ENCODE measurements at regions not wholly inside any gene's neighbourhood (a gene's known extent, or its start where the extent isn't known, plus 50 kb on each side); places are given as distances from the start of the nearest gene placed in this dataset.

DNA sequence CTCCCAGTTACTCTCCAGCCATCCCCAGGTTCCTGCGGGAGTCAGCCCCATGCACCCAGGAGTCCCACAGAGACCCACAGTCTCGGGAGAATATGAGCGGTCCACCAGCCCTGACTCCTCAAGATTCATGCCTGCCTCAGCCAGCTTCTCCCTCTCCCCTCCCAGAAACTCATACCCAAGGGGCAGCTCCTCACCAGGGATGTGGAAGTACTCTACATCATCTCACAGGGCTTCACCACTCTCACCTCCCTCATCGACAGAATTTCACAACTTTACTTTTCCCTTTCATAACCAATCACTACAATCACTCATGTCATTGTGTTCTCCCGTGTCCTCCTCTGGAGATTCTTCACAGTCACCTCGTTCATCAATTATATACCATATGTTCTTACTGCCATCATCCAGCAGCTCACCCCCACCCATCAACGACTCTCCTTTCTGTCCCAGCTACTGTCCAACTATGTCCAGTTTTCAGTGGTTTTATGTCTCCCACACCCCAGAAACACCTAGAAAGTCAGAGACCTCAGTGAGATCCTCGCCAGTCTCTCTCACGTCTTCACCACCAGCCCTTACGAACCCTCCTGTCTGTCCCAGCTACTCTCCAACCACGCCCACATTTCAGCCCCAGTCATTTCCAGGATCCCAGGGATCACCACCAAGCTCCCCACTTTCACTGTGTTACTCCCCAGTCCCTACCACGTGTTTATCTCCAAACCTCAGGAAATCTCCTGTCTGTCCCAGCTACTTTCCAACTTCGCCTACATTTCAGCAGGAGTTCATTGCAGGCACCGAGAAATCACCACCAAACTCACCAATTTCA is 1530.1 kb upstream of the TPTE start:
- Histone ChIP-seq H3K4me3 (replicated peaks; ENCODE audit: insufficient read depth, low read length) (no peak overlapping the region), H3K27ac (replicated peaks) (no peak overlapping the region), H3K27me3 (ENCODE audit: insufficient read depth, poor library complexity, severe bottlenecking) (no peaks in the 10 kb centered on the region)
- DNase-seq (ENCODE audit: low read depth in 1 of 2, low spot score in 1 of 2), result no peak
- TF ChIP-seq, protein P1, sequence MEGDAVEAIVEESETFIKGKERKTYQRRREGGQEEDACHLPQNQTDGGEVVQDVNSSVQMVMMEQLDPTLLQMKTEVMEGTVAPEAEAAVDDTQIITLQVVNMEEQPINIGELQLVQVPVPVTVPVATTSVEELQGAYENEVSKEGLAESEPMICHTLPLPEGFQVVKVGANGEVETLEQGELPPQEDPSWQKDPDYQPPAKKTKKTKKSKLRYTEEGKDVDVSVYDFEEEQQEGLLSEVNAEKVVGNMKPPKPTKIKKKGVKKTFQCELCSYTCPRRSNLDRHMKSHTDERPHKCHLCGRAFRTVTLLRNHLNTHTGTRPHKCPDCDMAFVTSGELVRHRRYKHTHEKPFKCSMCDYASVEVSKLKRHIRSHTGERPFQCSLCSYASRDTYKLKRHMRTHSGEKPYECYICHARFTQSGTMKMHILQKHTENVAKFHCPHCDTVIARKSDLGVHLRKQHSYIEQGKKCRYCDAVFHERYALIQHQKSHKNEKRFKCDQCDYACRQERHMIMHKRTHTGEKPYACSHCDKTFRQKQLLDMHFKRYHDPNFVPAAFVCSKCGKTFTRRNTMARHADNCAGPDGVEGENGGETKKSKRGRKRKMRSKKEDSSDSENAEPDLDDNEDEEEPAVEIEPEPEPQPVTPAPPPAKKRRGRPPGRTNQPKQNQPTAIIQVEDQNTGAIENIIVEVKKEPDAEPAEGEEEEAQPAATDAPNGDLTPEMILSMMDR (IDR thresholded peaks at IDR 0.05; ENCODE audit: insufficient read depth, low read length), result no peak
- TF ChIP-seq POLR2AphosphoS5 (IDR thresholded peaks at IDR 0.05; ENCODE audit: low read depth), result no peak
- TF ChIP-seq, protein P2, sequence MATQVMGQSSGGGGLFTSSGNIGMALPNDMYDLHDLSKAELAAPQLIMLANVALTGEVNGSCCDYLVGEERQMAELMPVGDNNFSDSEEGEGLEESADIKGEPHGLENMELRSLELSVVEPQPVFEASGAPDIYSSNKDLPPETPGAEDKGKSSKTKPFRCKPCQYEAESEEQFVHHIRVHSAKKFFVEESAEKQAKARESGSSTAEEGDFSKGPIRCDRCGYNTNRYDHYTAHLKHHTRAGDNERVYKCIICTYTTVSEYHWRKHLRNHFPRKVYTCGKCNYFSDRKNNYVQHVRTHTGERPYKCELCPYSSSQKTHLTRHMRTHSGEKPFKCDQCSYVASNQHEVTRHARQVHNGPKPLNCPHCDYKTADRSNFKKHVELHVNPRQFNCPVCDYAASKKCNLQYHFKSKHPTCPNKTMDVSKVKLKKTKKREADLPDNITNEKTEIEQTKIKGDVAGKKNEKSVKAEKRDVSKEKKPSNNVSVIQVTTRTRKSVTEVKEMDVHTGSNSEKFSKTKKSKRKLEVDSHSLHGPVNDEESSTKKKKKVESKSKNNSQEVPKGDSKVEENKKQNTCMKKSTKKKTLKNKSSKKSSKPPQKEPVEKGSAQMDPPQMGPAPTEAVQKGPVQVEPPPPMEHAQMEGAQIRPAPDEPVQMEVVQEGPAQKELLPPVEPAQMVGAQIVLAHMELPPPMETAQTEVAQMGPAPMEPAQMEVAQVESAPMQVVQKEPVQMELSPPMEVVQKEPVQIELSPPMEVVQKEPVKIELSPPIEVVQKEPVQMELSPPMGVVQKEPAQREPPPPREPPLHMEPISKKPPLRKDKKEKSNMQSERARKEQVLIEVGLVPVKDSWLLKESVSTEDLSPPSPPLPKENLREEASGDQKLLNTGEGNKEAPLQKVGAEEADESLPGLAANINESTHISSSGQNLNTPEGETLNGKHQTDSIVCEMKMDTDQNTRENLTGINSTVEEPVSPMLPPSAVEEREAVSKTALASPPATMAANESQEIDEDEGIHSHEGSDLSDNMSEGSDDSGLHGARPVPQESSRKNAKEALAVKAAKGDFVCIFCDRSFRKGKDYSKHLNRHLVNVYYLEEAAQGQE (IDR thresholded peaks at IDR 0.05; ENCODE audit: insufficient replicate concordance, low read depth), result no peak
- no peak for TF ChIP-seq SPI1 (IDR thresholded peaks at IDR 0.05; ENCODE audit: borderline replicate concordance, low read depth)
- no peak for TF ChIP-seq GABPA (IDR thresholded peaks at IDR 0.05; ENCODE audit: low read depth)

DNA sequence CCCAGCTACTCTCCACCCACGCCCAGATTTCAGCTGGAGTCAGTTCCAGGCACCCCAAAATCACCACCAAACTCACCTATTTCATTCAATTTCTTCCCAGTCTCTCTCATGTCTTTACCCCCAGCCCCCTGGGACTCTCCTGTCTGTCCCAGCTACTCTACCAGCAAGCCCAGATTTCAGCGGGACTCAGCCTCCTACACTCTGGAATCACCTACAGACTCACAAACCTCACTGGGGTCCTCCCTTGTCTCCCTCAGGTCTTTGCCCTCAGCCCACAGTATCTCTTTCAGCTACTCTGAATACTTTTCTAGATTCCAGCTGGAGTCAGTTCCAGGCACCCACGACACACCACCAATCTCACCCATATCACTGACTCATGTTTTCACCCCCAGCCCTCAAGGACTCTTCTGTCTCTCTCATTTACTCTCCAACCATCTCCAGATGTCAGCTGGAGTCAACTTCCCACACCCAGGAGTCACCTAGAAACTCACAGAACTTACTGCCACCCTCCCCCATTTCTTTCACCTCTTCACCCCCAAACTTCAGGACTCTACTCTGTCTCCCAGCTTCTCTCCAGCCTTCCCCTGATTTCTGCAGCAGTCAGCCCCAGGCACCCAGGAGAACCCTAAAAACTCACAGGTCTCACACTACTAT is 1529.3 kb upstream of the TPTE start:
- H3K27ac ChIP-seq (replicated peaks), result no peak overlapping the region
- TF ChIP-seq SPI1 (IDR thresholded peaks at IDR 0.05; ENCODE audit: borderline replicate concordance, low read depth) (no peak), POLR2AphosphoS5 (IDR thresholded peaks at IDR 0.05; ENCODE audit: low read depth) (no peak), GABPA (IDR thresholded peaks at IDR 0.05; ENCODE audit: low read depth) (no peak)
- TF ChIP-seq, protein P1 (IDR thresholded peaks at IDR 0.05; ENCODE audit: insufficient read depth, low read length), result no peak
- TF ChIP-seq, protein P2 (IDR thresholded peaks at IDR 0.05; ENCODE audit: insufficient replicate concordance, low read depth), result no peak
- H3K4me3 ChIP-seq (replicated peaks; ENCODE audit: insufficient read depth, low read length), result no peak overlapping the region
- DNase-seq (ENCODE audit: low read depth in 1 of 2, low spot score in 1 of 2), result no peak
- no peaks in the 10 kb centered on the region for H3K27me3 ChIP-seq (ENCODE audit: insufficient read depth, poor library complexity, severe bottlenecking)

DNA sequence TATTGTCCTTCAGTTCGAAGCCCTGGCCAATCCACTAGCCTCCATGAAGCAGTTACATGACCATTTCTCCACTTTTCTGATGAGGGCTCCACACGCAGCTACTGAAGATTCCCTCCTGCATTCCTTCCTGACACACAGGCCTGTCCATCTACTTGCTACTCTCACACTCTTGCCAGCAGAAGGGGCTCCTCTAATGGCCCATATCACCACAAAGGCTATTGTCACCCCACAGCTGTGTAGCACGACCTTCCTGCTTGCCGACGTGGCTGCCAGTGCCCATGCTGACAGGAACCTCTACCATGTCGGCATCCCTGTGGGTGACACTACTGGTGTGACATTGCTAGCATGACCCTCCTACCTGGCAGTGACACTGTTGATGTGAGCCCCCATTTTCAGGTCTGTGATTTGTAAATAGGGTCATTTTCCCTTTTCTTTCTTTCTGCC is 1528.6 kb upstream of the TPTE start:
- Histone ChIP-seq H3K27ac (replicated peaks) (no peak overlapping the region), H3K27me3 (ENCODE audit: insufficient read depth, poor library complexity, severe bottlenecking) (no peaks in the 10 kb centered on the region)
- no peak for TF ChIP-seq GABPA (IDR thresholded peaks at IDR 0.05; ENCODE audit: low read depth)
- TF ChIP-seq, protein P1 (IDR thresholded peaks at IDR 0.05; ENCODE audit: insufficient read depth, low read length), result no peak
- TF ChIP-seq, protein P2 (IDR thresholded peaks at IDR 0.05; ENCODE audit: insufficient replicate concordance, low read depth), result no peak
- TF ChIP-seq POLR2AphosphoS5 (IDR thresholded peaks at IDR 0.05; ENCODE audit: low read depth), result no peak
- TF ChIP-seq SPI1 (IDR thresholded peaks at IDR 0.05; ENCODE audit: borderline replicate concordance, low read depth), result no peak

More for the DNA sequence above, 1528.6 kb upstream of the TPTE start:
- no peak for DNase-seq (ENCODE audit: low read depth in 1 of 2, low spot score in 1 of 2)
- no peak overlapping the region for H3K4me3 ChIP-seq (replicated peaks; ENCODE audit: insufficient read depth, low read length)

All from HL-60 (cell line).